Neural cell (in vitro differentiated cells): ENCODE measurements at regions not wholly inside any gene's neighbourhood (a gene's known extent, or its start where the extent isn't known, plus 50 kb on each side); places are given as distances from the start of the nearest gene placed in this dataset.

Source experiments
- H2AFZ ChIP-seq: fragments of 200-600, 300-800 bp; sonication (generic), shearing (Covaris generic); 2 replicates; pipeline ENCODE4 v1.6.0; 2014; ENCODE audit warnings: low read depth, mild to moderate bottlenecking, antibody characterized with exemption, low read length, moderate library complexity
- H3F3A ChIP-seq: fragments of 200-600 bp; shearing (Covaris generic); 2 replicates; pipeline ENCODE4 v1.6.1; 2016; ENCODE audit warnings: mild to moderate bottlenecking, moderate library complexity, mixed read lengths, antibody characterized with exemption, low read length; ENCODE audit not compliant: insufficient read depth, poor library complexity, severe bottlenecking
- H3K27ac ChIP-seq: fragments of 200-600, 300-800 bp; sonication (generic), shearing (Covaris generic); 2 replicates; pipeline ENCODE4 v1.5.1; 2014; ENCODE audit warnings: mild to moderate bottlenecking, low read length, moderate library complexity
- H3K27me3 ChIP-seq: fragments of 300-800, 200-600 bp; sonication (generic), shearing (Covaris generic); 2 replicates; pipeline ENCODE4 v1.6.0; 2014; ENCODE audit warnings: mild to moderate bottlenecking, low read depth, low read length, moderate library complexity; ENCODE audit not compliant: insufficient read depth
- H3K36me3 ChIP-seq: fragments of 300-800, 200-600 bp; sonication (generic), shearing (Covaris generic); 2 replicates; pipeline ENCODE4 v1.5.1; 2014; ENCODE audit warnings: mild to moderate bottlenecking, antibody characterized with exemption, low read length, moderate library complexity; ENCODE audit not compliant: insufficient read depth
- H3K4me2 ChIP-seq: fragments of 300-800, 200-600 bp; sonication (generic), shearing (Covaris generic); 2 replicates; pipeline ENCODE4 v1.6.0; 2014; ENCODE audit warnings: mild to moderate bottlenecking, low read length
- H3K4me3 ChIP-seq: fragments of 300-800, 200-600 bp; sonication (generic), shearing (Covaris generic); 2 replicates; pipeline ENCODE4 v1.5.1; 2014; ENCODE audit warnings: mild to moderate bottlenecking, low read length, moderate library complexity
- H3K79me2 ChIP-seq: fragments of 200-600 bp; shearing (Covaris generic); replicated peaks from 2 replicates; pipeline ENCODE4 v1.6.0; 2014; ENCODE audit warnings: mild to moderate bottlenecking, low read length, moderate library complexity; ENCODE audit not compliant: insufficient read depth
- H3K9ac ChIP-seq: fragments of 300-800, 200-600 bp; sonication (generic), shearing (Covaris generic); 2 replicates; pipeline ENCODE4 v1.6.1; 2016; ENCODE audit warnings: mild to moderate bottlenecking, low read length, mixed read lengths
- H3K9me2 ChIP-seq: fragments of 200-600 bp; shearing (Covaris generic); 2 replicates; pipeline ENCODE4 v1.6.1; 2016; ENCODE audit warnings: mild to moderate bottlenecking, low read length, mixed read lengths; ENCODE audit not compliant: insufficient read depth
- H3K9me3 ChIP-seq: fragments of 200-600, 300-800 bp; sonication (generic), shearing (Covaris generic); 2 replicates; pipeline ENCODE4 v1.6.1; 2016; ENCODE audit warnings: mild to moderate bottlenecking, mixed run types, low read length, moderate library complexity, mixed read lengths
- H4K20me1 ChIP-seq: fragments of 200-600 bp; shearing (Covaris generic); 2 replicates; pipeline ENCODE4 v1.6.1; 2016; ENCODE audit warnings: mild to moderate bottlenecking, mixed run types; ENCODE audit not compliant: insufficient read depth
- CTCF ChIP-seq: fragments of 450-650 bp; IDR thresholded peaks from 2 replicates; pipeline ENCODE4 v1.5.1; 2014; ENCODE audit warnings: antibody characterized with exemption, mild to moderate bottlenecking, moderate library complexity; ENCODE audit not compliant: poor library complexity, severe bottlenecking
- EP300 ChIP-seq: fragments of 450-650 bp; conservative IDR thresholded peaks from 2 replicates; pipeline ENCODE4 v1.6.1; 2014; ENCODE audit warnings: antibody characterized with exemption, mild to moderate bottlenecking, moderate library complexity; ENCODE audit not compliant: poor library complexity, severe bottlenecking
- EZH2 ChIP-seq: fragments of 200-600, 300-800 bp; shearing (Covaris generic), sonication (generic); IDR thresholded peaks from 2 replicates; pipeline ENCODE4 v1.6.1; 2014; ENCODE audit warnings: antibody characterized with exemption, low read length, borderline replicate concordance, mild to moderate bottlenecking; ENCODE audit not compliant: insufficient read depth, poor library complexity, severe bottlenecking
- MXI1 ChIP-seq: fragments of 450-650 bp; conservative IDR thresholded peaks from 2 replicates; pipeline ENCODE4 v1.6.1; 2014; ENCODE audit warnings: antibody characterized with exemption, mild to moderate bottlenecking; ENCODE audit not compliant: poor library complexity, severe bottlenecking
- POLR2AphosphoS5 ChIP-seq: IDR thresholded peaks from 2 replicates; pipeline ENCODE4 v1.6.1; 2012
- RAD21 ChIP-seq: fragments of 450-650 bp; conservative IDR thresholded peaks from 2 replicates; pipeline ENCODE4 v1.6.1; 2014; ENCODE audit warnings: antibody characterized with exemption, mild to moderate bottlenecking, moderate library complexity
- REST ChIP-seq: IDR thresholded peaks from 2 replicates; pipeline ENCODE4 v1.6.1; 2012; ENCODE audit warnings: borderline replicate concordance
- SMC3 ChIP-seq: fragments of 450-650 bp; conservative IDR thresholded peaks from 2 replicates; pipeline ENCODE4 v1.6.1; 2014; ENCODE audit warnings: antibody characterized with exemption, mild to moderate bottlenecking, moderate library complexity; ENCODE audit not compliant: poor library complexity
- TAF1 ChIP-seq: IDR thresholded peaks from 2 replicates; pipeline ENCODE4 v1.6.1; 2012; ENCODE audit warnings: low read depth

GRCh38 chr6:135664527-135664926, 167.0 kb upstream of the AHI1 start:
- TF ChIP-seq EZH2 (no peak), TAF1 (no peak), REST (no peak)
- no peak overlapping the region for H3K4me2 ChIP-seq
- no peaks in the 10 kb centered on the region for H3K79me2 ChIP-seq
- no peaks in the 10 kb centered on the region for H4K20me1 ChIP-seq
- H2AFZ ChIP-seq = no peak overlapping the region
- no peak overlapping the region for H3K9ac ChIP-seq
- no peaks in the 10 kb centered on the region for H3K9me2 ChIP-seq
- no peaks in the 10 kb centered on the region for H3K27me3 ChIP-seq
- no peak overlapping the region for H3K4me3 ChIP-seq
- no peaks in the 10 kb centered on the region for H3K9me3 ChIP-seq
- no peaks in the 10 kb centered on the region for H3F3A ChIP-seq
- H3K27ac ChIP-seq = no peak overlapping the region
- H3K36me3 ChIP-seq = no peaks in the 10 kb centered on the region

GRCh38 chr6:135665935-135666334, 168.4 kb upstream of the AHI1 start:
- Histone ChIP-seq H3K4me3 (no peak overlapping the region), H4K20me1 (no peaks in the 10 kb centered on the region), H3K9me2 (no peaks in the 10 kb centered on the region), H3K79me2 (no peaks in the 10 kb centered on the region), H3K36me3 (no peaks in the 10 kb centered on the region), H3K27me3 (no peaks in the 10 kb centered on the region), H3F3A (no peaks in the 10 kb centered on the region), H3K27ac (no peak overlapping the region), H3K9me3 (no peaks in the 10 kb centered on the region), H3K4me2 (no peak overlapping the region), H3K9ac (no peak overlapping the region), H2AFZ (no peak overlapping the region)
- TF ChIP-seq CTCF = no peak
- TF ChIP-seq TAF1 = no peak

- H3K9ac ChIP-seq = no peak overlapping the region
- H3K79me2 ChIP-seq = no peaks in the 10 kb centered on the region
- TF ChIP-seq EZH2 (no peak), CTCF (no peak), MXI1 (no peak), SMC3 (no peak), EP300 (no peak), REST (no peak), RAD21 (no peak), POLR2AphosphoS5 (no peak), TAF1 (no peak)
- H3K4me2 ChIP-seq = no peak overlapping the region
- H3K4me3 ChIP-seq = no peak overlapping the region
- H3F3A ChIP-seq = no peaks in the 10 kb centered on the region
- no peaks in the 10 kb centered on the region for H4K20me1 ChIP-seq
- no peak overlapping the region for H2AFZ ChIP-seq
- no peak overlapping the region for H3K27ac ChIP-seq
- H3K36me3 ChIP-seq = no peaks in the 10 kb centered on the region
- no peaks in the 10 kb centered on the region for H3K9me3 ChIP-seq
- H3K27me3 ChIP-seq = no peaks in the 10 kb centered on the region
- H3K9me2 ChIP-seq = no peaks in the 10 kb centered on the region
Measured at GRCh38 chr6:135667691-135668455, 170.3 kb upstream of the AHI1 start.
